Activated T-cell treated with anti-CD3 and anti-CD28 coated beads, Interleukin-2, amount 50 U/mL, for 24 hours (primary cell): ENCODE measurements at regions not wholly inside any gene's neighbourhood (a gene's known extent, or its start where the extent isn't known, plus 50 kb on each side); places are given as distances from the start of the nearest gene placed in this dataset.

ENCODE experiments used
- DNase-seq: peaks from one replicate; pipeline ENCODE4 v3.0.0-alpha.2; 2020
- H3K27ac Mint-ChIP-seq: 2 replicates; pipeline ENCODE4 v1.8.0; 2020; ENCODE audit warnings: mild to moderate bottlenecking, mixed read lengths
- H3K27me3 Mint-ChIP-seq: 2 replicates; pipeline ENCODE4 v1.8.0; 2020; ENCODE audit warnings: mixed read lengths
- H3K36me3 Mint-ChIP-seq: 2 replicates; pipeline ENCODE4 v1.8.0; 2020; ENCODE audit warnings: low read depth, mixed read lengths
- H3K4me1 Mint-ChIP-seq: 2 replicates; pipeline ENCODE4 v1.8.0; 2020; ENCODE audit warnings: low read depth, mixed read lengths
- H3K4me3 Mint-ChIP-seq: 2 replicates; pipeline ENCODE4 v1.8.0; 2020; ENCODE audit warnings: mild to moderate bottlenecking, moderate library complexity, mixed read lengths
- H3K9me3 Mint-ChIP-seq: 2 replicates; pipeline ENCODE4 v1.8.0; 2020; ENCODE audit warnings: mixed read lengths

- Mint-ChIP-seq H3K4me3 (no peak overlapping the region), H3K27me3 (no peaks in the 10 kb centered on the region), H3K36me3 (no peaks in the 10 kb centered on the region), H3K9me3 (peaks cover 3% of the 10 kb centered on the region), H3K27ac (no peak overlapping the region), H3K4me1 (no peaks in the 10 kb centered on the region)
- no peak for DNase-seq
These were observed 377.8 kb downstream of the KCTD8 start for GRCh38 chr4:44070843-44071242.

GRCh38 chr4:44071959-44072955, 376.4 kb downstream of the KCTD8 start:
- Mint-ChIP-seq H3K27ac (no peak overlapping the region), H3K27me3 (no peaks in the 10 kb centered on the region), H3K4me1 (no peaks in the 10 kb centered on the region), H3K36me3 (no peaks in the 10 kb centered on the region), H3K9me3 (peaks cover 3% of the 10 kb centered on the region), H3K4me3 (no peak overlapping the region)
- no peak for DNase-seq

GRCh38 chr4:44086753-44087152, 361.9 kb downstream of the KCTD8 start:
- no peak overlapping the region for H3K4me3 Mint-ChIP-seq
- H3K9me3 Mint-ChIP-seq, result peaks cover 16% of the 10 kb centered on the region
- no peaks in the 10 kb centered on the region for H3K27me3 Mint-ChIP-seq
- DNase-seq, result no peak
- no peaks in the 10 kb centered on the region for H3K4me1 Mint-ChIP-seq
- H3K36me3 Mint-ChIP-seq, result no peaks in the 10 kb centered on the region
- no peak overlapping the region for H3K27ac Mint-ChIP-seq

GRCh38 chr4:44093390-44093789, 355.2 kb downstream of the KCTD8 start:
- Mint-ChIP-seq H3K36me3 (no peaks in the 10 kb centered on the region), H3K9me3 (peaks cover 2% of the 10 kb centered on the region), H3K27me3 (no peaks in the 10 kb centered on the region), H3K4me3 (no peak overlapping the region), H3K27ac (no peak overlapping the region), H3K4me1 (no peaks in the 10 kb centered on the region)
- DNase-seq, result no peak

- Mint-ChIP-seq H3K27me3 (no peaks in the 10 kb centered on the region), H3K36me3 (no peaks in the 10 kb centered on the region), H3K4me1 (no peaks in the 10 kb centered on the region), H3K9me3 (peaks cover 20% of the 10 kb centered on the region), H3K27ac (no peak overlapping the region), H3K4me3 (no peak overlapping the region)
- no peak for DNase-seq
These were observed 349.6 kb downstream of the KCTD8 start for GRCh38 chr4:44098973-44099372.

- Mint-ChIP-seq H3K9me3 (peaks cover 24% of the 10 kb centered on the region), H3K4me1 (no peaks in the 10 kb centered on the region), H3K27me3 (no peaks in the 10 kb centered on the region), H3K36me3 (no peaks in the 10 kb centered on the region), H3K4me3 (no peak overlapping the region), H3K27ac (no peak overlapping the region)
- no peak for DNase-seq
These were observed 348.2 kb downstream of the KCTD8 start for GRCh38 chr4:44100456-44100855.

GRCh38 chr4:44118971-44119680, 329.5 kb downstream of the KCTD8 start:
- Mint-ChIP-seq H3K4me3 (no peak overlapping the region), H3K27ac (no peak overlapping the region), H3K36me3 (no peaks in the 10 kb centered on the region), H3K27me3 (no peaks in the 10 kb centered on the region), H3K9me3 (peaks cover 2% of the 10 kb centered on the region), H3K4me1 (no peaks in the 10 kb centered on the region)
- DNase-seq, result no peak

GRCh38 chr4:44120646-44121045, 328.0 kb downstream of the KCTD8 start:
- no peaks in the 10 kb centered on the region for H3K4me1 Mint-ChIP-seq
- H3K27ac Mint-ChIP-seq, result no peak overlapping the region
- H3K4me3 Mint-ChIP-seq, result no peak overlapping the region
- H3K27me3 Mint-ChIP-seq, result no peaks in the 10 kb centered on the region
- H3K36me3 Mint-ChIP-seq, result no peaks in the 10 kb centered on the region
- peaks cover 2% of the 10 kb centered on the region for H3K9me3 Mint-ChIP-seq
- DNase-seq, result no peak

- H3K9me3 Mint-ChIP-seq, result peaks cover 2% of the 10 kb centered on the region
These were observed 327.4 kb downstream of the KCTD8 start for GRCh38 chr4:44121210-44121609.

More at GRCh38 chr4:44121210-44121609, 327.4 kb downstream of the KCTD8 start:
- Mint-ChIP-seq H3K36me3 (no peaks in the 10 kb centered on the region), H3K4me3 (no peak overlapping the region), H3K27ac (no peak overlapping the region), H3K27me3 (no peaks in the 10 kb centered on the region), H3K4me1 (no peaks in the 10 kb centered on the region)
- no peak for DNase-seq
